Activated T-cell treated with anti-CD3 and anti-CD28 coated beads for 48 hours (primary cell): ENCODE measurements at regions not wholly inside any gene's neighbourhood (a gene's known extent, or its start where the extent isn't known, plus 50 kb on each side); places are given as distances from the start of the nearest gene placed in this dataset.
"Not testable (repeated sequence)": the region's sequence is repeated elsewhere in the genome, so short reads cannot be mapped to it uniquely, and the experiment has no call there.

Experiments
- DNase-seq: peaks from one replicate; pipeline ENCODE4 v3.0.0-alpha.2; 2020; ENCODE audit warnings: low read depth

DNA sequence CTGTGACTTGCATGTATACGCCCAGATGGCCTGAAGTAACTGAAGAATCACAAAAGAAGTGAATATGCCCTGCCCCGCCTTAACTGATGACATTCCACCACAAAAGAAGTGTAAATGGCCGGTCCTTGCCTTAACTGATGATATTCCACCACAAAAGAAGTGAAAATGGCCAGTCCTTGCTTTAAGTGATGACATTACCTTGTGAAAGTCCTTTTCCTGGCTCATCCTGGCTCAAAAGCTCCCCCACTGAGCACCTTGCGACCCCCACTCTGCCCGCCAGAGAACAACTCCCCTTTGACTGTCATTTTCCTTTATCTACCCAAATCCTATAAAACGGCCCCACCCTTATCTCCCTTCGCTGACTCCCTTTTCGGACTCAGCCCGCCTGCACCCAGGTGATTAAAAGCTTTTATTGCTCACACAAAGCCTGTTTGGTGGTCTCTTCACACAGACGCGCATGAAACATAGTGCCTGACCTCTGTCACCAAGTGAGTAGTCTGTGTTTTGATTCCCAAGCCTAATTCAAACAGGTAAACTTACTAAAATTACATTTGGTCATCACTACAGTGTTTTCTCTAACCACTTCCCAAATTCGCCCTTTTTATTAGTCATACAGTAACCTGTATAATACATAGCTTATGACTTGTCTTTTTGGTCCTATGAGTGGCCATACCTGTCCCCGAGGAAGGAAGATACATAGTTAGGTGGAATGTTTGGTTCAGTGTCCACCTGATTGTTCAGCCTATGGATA is 140.7 kb upstream of the PROK2 start:
- DNase-seq, result not testable (repeated sequence)

DNA sequence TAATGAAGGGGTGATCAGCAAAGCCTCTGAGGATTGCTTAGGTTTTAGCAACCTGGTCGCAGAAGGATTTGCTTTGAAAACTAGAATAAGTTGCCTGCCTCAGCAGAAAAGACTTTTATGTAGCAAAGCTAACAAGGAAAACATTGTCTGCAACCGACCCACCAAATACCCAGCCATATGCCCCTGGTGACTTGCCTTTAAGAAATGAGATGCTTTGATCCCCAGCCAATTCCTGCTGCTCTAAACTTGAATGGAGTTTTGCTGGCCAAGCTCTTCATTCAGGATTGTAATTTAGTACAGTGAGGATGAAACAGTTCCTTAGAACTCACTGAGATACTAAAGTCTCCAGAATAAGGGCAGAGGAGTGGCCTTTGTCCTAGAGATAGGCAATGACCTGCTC is 139.8 kb upstream of the PROK2 start:
- DNase-seq, result no peak

DNA sequence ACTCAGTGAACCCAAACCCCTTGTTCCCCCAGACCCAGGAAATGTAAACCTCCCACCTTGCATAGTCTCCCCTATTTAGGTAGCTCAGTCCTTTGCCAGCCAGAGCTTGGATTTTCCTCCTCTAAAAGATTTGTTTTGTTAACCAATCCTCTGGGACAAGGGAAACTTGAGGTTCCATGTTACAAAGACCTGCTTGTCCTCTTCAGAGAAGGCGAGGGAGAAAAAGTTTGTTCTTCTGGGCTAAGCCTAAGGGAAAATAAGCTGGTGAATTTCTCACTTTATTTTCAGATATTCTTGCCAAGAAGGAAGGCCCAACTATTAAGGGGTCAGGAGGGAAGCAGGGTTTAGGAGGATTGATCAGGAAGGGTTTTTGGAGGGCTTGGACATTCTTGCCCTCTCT is 136.1 kb upstream of the PROK2 start:
- no peak for DNase-seq

DNA sequence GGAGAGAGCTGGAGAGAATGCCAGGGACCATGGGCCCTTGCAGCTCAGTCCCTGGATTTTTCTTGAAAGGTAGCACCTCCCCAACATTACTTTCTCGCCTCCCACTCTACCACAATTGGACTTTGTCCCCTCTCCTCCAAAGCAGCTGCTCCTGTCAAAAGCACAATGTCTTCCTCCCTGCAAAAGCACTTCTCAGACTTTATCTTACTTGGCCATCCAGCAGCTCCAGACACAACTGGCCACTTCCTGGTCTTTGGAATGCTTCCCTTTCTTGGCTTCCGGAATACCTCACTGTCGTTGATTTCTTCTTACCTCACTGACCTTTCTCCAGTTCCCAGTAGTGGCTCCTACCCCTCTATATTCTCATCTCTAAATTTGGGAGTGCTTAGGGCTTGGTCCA is 134.6 kb upstream of the PROK2 start:
- DNase-seq, result no peak

DNA sequence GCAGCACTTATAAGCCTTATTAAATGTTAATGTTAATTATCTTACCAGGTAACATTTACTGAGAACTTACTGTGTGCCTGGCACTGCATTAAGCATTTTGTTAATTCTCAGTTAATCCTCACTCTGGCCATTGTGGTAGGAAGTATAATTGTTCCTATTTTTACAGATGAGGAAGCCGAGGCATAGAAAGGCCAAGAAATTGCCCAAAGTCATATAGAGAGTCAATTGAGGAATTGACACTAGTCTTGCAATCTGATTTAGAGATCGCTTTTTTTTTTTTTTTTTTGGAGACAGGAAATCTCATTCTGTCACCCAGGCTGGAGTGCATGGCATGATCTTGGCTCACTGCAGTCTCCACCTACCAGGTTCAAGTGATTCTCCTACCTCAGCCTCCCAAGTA is 132.6 kb upstream of the PROK2 start:
- no peak for DNase-seq

DNA sequence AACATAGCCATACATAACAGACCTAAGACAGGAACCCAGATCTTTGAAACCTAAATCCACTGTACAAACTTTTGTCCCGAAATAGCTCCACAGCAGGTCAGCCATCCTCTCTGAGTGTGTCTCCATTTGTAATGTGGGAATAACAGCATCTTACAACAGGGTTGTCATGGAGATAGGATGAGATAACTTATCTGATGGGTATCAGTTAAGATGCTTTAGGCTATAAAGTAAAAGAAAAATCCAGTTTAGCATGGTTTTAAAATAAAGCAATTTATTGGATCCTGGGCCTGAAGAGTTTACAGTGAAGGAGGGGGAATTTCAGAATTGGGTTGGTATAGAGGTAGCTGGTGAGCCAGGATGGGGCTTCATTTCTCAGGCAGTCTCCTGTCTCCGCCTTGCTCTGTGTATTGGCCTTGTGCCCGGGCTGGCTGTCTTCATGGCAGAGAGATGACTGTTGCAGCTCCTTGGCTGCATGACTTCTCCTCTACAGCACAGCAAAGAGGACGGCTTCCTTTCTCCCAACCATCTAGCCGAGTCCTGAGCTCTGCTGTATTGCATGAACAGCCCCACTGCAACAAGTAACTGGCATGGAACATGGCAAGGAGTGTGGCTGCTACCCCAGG is 131.9 kb upstream of the PROK2 start:
- no peak for DNase-seq

DNA sequence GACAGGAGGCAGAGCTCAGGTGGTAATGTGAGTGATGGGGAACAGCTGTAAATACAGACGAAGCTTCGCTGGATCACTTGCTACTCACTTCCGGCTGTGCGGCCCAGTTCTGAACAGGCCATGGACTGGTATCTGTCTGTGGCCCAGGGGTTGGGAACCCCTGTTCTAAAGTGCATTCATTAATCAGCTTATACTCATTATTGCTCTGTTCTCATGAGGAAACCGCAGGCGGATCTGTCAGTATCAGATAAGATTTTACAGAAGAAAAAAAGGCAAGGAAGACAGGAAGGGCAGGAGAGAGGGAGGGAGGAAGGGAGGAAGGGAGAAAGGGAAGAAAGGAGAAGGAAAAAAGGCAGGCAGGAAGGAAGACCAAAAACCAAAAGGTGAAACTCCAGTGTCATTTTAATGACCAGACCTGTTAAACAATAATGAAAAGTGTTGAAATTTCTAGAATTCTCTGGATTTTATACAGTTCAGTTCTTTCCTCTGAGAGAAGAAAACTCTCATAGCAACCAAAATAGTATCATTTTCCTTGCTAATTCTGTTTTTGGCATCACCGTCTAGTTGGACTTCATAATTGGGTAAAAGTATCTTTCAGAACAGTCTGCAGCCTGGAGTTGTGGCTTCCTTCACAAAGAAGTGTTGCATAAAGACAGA is 128.0 kb upstream of the PROK2 start:
- DNase-seq, result no peak

DNA sequence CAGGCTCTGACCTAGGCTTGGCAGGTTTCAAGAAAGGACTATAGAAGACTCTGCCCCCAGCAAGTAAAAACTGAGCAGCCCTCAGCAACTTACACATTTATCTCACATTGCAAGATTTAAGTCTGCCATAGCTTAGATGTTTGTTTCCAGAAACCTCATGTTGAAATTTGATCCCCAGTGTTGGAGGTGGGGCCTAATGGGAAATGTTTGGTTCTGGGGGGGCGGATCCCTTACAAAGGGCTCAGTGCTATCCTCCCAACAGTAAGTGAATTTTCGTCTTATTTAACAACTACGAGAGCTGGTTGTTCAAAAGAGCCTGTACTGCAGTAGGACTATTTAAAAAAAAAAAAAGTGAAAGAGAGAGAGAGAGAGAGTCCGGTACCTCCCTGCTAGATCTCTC is 125.2 kb upstream of the PROK2 start:
- no peak for DNase-seq

DNA sequence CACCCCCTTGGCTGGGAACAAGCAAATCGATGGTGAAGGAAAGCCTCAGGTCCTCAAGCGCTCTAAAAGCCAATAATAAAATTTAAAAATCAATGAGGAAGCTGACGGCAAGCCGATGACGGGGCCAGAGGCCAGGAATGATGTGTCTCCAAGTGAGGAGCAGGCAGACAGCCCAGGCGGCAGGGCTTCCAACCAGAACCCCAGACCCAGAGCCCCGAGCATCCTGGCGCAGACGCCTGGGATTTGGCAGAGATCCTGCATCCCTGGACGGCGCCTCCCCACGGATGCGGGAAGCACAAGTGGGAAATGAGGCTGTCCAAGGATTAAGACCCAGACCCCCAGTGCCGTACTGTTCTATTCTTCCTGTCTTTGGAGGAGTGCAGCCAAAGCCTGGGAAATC is 123.0 kb upstream of the PROK2 start:
- DNase-seq, result no peak

DNA sequence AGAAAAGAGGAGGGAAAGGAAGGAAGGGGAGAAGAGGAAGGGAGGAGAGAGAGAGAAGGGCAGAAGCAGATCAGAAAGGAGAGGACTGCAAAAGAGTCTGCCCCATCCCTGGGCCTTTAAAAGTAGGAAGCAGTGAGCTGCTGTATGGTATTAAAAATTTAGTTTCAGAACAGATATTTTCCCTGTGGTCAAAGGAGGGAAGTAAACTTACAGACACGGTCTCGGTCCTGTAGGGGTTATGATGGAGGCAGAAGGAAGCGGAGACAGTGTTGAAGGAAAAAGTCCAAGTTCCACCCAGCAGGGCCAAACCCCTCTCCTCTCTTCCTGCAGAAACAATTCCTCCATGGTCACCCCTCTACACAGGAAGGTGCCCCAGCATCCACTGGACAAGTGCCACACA is 122.0 kb upstream of the PROK2 start:
- DNase-seq, result no peak

DNA sequence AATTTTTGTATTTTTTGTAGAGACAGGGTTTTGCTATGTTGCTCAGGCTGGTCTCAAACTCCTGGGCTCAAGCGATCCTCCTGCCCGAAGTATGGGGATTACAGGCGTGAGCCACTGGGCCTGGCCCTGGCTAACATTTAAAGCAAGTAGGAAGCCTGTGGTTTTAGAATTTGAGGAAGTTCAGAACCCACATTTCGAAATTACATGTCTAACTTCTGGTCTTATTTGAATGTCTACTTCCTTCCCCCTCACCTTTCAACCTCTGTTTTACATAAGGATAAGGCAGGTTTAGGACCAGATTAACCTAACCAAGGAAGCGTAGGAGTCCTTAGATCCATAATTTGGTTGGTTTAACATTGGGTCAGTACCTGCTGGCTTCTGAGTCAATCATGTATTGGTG is 120.5 kb upstream of the PROK2 start:
- DNase-seq, result no peak

DNA sequence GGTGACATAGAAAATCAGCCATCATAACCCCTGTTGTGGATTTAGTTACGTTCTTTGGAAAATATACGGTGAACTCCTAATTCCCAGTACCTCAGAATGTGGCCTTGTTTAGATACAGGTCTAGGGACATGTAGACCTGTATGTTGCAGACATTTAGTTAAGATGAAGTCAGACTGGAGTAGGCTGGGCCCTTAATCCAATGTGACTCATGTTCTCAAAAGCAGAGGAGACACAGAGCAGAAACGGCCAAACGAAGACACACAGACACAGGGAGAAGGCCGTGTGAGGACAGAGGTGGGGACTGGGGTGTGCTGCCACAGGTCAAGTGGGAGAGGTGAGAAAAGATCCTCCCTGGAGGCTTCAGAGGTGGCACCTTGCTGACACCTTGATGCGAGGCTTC is 119.0 kb upstream of the PROK2 start:
- DNase-seq, result no peak

DNA sequence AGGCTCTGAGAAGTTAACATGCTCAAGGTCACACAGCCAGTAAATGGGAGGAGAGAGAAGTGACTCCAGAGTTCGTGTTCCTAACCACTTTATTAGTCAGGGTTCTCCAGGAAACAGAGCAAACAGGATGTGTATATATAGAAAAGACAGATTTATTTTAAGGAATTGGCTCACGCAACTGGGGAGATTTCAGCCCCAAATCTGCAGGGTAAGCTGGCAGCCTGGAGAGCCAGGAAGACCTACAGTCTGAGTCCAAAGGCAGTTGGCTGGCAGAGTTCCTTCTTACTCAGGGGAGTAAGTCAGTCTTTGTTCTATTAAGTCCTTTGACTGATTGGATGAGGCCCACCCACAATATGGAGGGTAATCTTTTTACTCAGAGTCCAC is 118.2 kb upstream of the PROK2 start:
- DNase-seq, result no peak

DNA sequence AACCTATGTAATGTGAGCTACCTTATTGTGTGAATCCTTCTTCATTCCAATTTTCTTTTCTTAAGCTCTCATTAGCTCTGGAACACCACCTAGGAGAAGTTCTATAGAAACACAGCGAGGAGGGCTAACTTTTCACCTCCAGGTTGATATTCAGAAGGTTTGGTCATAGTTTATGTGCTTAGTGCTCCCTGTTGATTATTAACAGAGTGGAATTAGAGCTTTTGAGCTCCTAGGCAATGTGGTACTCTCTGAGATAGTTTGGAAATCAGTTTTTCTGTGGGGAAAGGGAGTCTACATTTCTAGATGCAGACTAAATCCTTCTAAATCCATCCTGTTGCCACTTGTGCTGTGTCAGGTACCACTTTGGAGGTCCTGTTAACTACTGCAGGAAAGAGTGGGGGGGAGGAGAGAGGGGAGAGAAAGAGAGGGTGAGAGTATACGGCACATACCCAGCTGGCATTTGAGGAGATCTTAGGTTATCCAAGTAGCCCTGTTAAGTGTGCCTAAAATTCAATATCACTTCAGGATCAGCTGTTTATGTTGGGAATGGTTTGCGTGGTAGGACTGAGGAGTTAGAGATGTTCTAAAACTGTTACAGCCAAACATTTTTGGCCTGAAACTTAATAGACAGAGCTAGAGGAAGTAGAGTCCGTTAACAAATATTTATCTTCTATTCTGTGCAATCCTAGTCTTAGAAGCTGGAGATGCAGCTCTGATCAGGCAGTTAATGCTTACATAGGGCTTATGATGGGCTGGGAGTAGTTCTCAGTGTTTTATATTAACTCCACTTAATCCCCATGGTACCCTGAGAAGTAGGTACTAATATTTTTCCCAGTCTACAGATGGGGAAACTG is 117.5 kb upstream of the PROK2 start:
- DNase-seq, result no peak

DNA sequence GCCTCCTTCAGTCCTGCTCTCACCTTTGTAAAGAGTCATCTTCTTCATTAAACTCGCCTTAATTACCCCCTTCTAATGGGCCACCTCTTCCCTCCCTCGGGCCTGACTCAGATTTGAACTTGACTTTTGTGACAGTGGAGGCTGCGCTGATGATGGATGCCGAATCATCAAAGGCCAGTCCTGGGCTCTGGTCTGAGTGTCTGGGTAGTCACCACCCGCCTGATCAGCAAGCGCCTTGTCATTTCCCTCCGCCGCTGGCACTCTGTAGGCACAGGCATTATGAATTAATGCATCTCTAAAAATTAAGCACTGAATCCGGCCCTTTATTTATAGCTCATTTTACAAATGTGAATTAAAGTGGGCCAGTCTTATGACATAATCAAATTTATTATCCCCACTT is 116.7 kb upstream of the PROK2 start:
- DNase-seq, result no peak

DNA sequence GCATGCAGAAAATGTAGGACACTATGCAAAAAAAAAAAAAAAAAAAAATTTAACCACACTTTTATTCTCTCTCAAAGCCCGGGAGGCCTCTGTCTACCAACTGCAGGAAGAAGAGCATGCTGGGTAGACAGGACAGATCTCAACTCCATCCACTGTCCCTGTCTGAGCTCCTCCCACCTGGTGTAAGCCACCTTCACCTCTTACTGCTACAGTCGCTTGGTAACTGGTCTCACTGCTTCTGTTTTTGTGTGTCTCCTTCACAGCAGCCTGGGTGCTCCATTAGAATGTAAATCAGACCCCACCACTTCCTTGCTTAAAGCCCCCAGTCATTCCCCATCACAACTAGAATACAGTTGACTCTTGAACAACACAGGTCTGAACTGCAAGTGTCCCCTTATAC is 115.1 kb upstream of the PROK2 start:
- DNase-seq, result no peak

DNA sequence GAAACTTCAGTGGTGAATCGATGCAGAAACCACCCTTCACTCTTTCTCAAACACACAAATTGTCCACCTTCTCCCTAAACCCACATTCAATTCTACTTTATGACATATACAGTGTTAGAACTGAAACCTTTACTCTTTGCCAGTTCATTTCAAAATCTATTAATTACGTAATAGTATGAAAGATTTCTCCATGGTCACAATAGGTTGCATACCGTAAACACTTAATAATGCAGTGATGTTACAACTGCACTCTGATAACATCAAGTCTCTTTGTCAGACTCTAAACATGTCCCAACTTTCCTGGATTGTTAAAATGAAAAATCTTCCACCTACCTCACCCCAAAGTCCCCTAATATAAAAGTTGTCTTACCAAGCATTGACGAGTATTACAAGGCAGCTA is 111.8 kb upstream of the PROK2 start:
- no peak for DNase-seq

DNA sequence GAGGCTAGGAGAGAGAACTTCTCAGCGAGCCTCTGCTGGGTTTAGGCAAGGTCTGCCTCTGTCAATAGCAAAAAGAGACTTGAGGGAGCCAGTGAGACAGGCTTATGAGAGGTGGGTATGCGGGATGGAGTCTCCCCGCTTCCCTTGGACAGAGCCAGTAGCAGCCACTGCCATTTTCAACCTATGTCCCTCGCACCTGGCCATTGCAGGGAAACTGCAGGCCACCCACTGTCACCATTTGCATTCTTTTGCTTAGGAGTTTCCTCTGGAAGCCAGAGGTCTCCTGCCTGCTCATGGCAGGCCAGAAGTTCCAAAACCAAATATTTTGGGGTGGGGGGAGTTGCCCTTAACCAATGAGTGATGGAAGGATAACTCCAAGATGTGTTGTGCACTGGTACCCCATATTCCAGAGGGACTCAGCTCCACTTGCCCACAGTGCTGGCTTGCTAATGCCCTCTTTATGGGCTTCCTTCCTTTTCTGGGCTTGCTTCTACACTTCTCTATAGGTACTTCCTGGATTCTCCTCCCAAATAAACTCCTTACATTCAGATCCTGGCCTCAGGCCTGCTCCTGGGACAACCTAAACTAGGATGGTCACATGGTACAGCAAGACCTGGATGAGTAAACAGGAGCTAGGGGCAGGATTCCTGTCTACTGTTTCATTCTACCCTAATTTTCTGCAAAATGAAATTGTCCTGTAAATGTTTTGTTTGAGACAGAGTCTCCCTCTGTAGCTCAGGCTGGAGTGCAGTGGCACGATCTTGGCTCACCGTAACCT is 108.9 kb upstream of the PROK2 start:
- no peak for DNase-seq

DNA sequence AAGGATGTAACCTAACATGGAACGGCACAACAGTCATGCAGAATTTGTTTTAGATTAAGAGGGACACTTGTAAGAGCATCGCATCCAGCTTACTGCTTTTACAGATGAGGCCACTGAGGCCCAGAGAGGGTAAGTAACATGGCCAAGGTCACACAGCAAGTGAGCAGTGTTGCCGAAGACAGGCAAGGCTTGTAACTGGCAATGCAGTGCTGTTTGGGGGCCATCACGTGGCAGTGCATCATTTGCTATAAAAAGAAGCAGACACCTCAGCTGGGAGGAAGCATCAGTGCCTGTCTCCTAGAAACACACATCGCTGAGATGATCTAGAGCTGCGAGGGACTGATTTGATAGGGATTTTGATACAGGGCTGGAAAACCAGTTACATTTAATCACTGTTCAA is 108.2 kb upstream of the PROK2 start:
- DNase-seq, result no peak

DNA sequence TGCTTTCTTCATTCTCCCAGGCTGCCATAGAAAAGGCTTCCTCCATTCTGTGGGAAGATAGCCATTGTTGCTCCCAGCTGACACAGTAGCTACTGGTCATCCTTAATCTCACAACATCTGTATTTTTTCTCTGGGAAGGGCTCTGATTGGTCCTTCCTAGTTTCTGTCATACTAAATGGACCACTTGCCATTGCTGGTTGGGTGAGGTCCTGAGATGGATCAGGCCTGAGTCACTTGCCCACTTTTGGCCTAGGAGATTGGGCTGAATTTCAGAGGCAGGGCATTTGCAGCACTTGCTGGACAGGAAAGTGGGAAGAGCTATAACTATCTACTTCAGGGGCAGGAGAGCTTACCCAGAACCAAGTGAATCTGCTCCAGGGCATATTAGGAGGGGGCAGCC is 106.5 kb upstream of the PROK2 start:
- DNase-seq, result no peak

DNA sequence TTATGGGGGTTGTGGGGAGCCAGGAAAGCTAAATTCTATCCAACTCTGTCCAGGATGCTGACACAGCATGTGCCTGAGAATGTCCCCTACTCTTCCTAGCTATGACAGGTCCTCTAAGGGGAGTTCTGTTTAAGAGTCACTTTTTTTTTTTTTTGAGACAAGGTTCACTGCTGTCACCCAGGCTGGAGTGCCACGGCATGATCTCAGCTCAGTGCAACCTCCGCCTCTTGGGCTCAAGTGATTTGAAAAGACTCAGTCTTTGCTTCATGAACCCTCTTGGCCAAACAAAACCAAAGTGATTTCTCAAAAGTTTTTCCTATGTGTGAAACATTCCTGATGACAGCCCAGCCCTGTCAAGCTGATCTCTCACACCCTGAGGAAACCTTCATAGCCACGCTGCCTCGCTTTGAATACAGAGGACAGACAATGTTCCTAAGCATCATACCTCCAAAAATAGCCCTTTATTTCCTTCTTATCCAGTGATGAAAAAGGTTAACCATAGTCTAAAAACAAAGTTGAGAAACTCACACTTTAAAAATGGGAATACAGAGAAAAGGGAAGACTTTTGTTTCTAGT is 105.5 kb upstream of the PROK2 start:
- DNase-seq, result no peak

DNA sequence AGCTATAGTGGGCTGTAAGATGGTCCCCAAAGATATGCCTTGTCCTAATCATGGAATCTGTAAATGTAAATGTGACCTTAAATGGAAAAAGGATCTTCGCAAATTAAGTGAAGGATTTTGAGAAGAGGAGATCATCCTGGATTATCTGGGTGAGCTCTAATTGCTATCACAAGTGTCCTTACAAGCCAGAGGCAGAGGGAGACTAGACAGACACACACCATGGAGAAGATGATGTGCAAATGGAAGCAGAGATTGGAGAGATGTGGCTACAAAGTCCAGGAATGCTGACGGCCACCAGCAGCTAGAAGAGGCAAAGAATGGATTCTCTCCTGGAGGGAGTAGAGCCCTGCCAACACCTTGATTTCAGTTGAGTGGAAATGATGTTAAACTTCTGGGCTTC is 102.3 kb upstream of the PROK2 start:
- DNase-seq, result no peak
